BJ (cell line): ENCODE measurements at regions not wholly inside any gene's neighbourhood (a gene's known extent, or its start where the extent isn't known, plus 50 kb on each side); places are given as distances from the start of the nearest gene placed in this dataset.

Experiments
- CTCF ChIA-PET: fragments of 350-600 bp; formaldehyde crosslinking; extraction: SDS; loops from one replicate; lab custom pipeline; 2021; ENCODE audit warnings: antibody characterized with exemption, inconsistent platforms; lab: Yijun Ruan, JAX
- POLR2A ChIA-PET: fragments of 300-600 bp; sonication (Branson Sonifier 250); formaldehyde crosslinking; extraction: SDS; loops from one replicate; lab custom pipeline; 2021; ENCODE audit warnings: antibody characterized with exemption; lab: Charles Lee
- DNase-seq: peaks from one replicate; pipeline ENCODE4 v3.0.0-alpha.2; 2011; ENCODE audit warnings: low read depth
- H3K27me3 ChIP-seq: 2 replicates; pipeline ENCODE4 v1.6.0; 2011; ENCODE audit warnings: low read length; ENCODE audit not compliant: control insufficient read depth, insufficient read depth
- H3K36me3 ChIP-seq: 2 replicates; pipeline ENCODE4 v1.5.1; 2011; ENCODE audit warnings: low read length; ENCODE audit not compliant: control insufficient read depth, insufficient read depth
- H3K4me3 ChIP-seq: 2 replicates; pipeline ENCODE4 v1.5.1; 2011; ENCODE audit warnings: low read depth, mild to moderate bottlenecking, control low read depth, low read length
- TF ChIP-seq, protein P1 (sequence below): IDR thresholded peaks from 2 replicates; pipeline ENCODE4 v1.5.1; 2011; ENCODE audit warnings: low read depth, mild to moderate bottlenecking, control low read depth, inconsistent platforms, low read length, moderate library complexity; ENCODE audit not compliant: insufficient read depth

DNA sequence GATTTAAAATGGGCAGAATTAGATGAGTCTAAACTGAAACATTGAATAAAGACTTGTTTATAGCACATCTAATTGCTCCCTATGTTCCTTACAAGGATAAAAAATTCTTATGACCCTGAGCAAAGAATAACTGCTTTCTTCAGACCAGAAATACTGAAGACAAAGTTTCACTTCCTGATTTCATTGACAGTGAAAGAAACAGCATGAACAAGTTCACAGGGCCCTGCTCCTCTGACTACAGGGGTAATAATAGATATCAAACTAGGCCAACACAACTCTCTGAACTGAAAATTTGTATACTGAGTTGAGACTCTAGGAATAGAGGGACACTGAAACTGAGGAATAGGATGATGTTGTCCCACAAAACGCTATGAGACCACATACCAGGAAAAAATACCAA, 1383.3 kb upstream of the CDH2 start:
- Histone ChIP-seq H3K36me3 (no peaks in the 10 kb centered on the region), H3K27me3 (no peaks in the 10 kb centered on the region), H3K4me3 (no peak overlapping the region)
- CTCF ChIA-PET, result no interaction called here
- no peak for DNase-seq
- POLR2A ChIA-PET, result no interaction called here
- TF ChIP-seq, protein P1, sequence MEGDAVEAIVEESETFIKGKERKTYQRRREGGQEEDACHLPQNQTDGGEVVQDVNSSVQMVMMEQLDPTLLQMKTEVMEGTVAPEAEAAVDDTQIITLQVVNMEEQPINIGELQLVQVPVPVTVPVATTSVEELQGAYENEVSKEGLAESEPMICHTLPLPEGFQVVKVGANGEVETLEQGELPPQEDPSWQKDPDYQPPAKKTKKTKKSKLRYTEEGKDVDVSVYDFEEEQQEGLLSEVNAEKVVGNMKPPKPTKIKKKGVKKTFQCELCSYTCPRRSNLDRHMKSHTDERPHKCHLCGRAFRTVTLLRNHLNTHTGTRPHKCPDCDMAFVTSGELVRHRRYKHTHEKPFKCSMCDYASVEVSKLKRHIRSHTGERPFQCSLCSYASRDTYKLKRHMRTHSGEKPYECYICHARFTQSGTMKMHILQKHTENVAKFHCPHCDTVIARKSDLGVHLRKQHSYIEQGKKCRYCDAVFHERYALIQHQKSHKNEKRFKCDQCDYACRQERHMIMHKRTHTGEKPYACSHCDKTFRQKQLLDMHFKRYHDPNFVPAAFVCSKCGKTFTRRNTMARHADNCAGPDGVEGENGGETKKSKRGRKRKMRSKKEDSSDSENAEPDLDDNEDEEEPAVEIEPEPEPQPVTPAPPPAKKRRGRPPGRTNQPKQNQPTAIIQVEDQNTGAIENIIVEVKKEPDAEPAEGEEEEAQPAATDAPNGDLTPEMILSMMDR, result no peak

DNA sequence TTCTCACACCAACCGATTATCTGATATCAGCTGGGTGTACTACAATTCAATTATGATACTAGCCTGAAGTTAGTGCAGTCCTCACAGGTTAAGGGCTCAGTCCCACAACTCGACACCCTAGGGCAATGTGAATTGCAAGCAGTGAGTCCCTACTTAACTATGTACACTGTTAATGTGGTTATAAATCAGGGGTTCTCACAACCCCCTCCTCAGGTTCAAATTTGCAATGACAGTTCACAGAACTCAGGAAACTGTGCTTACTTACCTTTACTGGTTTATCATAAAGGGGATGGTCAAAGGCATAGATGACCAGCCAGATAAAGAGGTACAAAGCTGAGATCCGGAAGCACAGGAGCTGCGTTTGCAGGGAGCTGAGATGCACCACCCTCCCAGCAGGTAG, 1379.1 kb upstream of the CDH2 start:
- Histone ChIP-seq H3K27me3 (no peaks in the 10 kb centered on the region), H3K36me3 (no peaks in the 10 kb centered on the region), H3K4me3 (no peak overlapping the region)
- no peak for DNase-seq
- ChIA-PET POLR2A (no interaction called here), CTCF (interaction anchor here (1.4 kb wide), 1 partner anchor 13 kb away, joined by 4 read pairs; no protein-coding TSS in a partner anchor)
- TF ChIP-seq, protein P1, result no peak

DNA sequence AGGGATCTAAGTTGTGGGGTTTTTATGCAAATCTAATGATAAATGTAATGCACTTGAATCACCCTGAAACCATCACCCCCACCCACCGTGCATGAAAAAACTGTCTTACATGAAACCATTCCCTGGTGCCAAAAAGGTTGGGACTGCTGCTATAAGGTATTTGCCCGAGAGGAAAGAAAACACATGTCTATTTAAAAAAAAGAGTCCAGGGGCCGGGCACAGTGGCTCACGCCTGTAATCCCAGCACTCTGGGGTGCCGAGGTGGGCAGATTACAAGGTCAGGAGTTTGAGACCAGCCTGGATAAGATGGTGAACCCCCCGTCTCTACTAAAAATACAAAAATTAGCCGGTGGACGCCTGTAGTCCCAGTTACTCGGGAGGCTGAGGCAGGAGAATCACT, 1372.8 kb upstream of the CDH2 start:
- CTCF ChIA-PET, result no interaction called here
- TF ChIP-seq, protein P1, result no peak
- POLR2A ChIA-PET, result no interaction called here
- Histone ChIP-seq H3K36me3 (no peaks in the 10 kb centered on the region), H3K4me3 (no peak overlapping the region), H3K27me3 (no peaks in the 10 kb centered on the region)
- no peak for DNase-seq

DNA sequence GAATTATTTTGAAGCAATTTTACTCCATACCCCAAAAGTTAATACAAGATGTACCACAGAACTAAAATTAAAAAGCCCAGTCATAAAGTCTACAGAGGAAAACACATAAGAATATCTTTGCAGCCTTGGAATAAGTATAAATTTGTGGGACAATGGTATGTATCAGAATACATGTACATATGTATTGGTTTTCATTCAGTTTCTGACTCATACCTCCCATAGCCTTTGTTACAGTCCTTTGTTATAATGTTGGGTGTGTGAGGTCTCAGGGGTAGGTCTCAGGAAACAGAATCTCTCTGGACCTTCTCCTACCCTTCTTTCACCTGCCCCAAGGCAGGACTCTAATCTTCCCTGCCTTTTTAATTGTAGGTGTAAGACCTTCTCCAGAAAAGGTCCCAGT, 1370.7 kb upstream of the CDH2 start:
- ChIA-PET CTCF (no interaction called here), POLR2A (no interaction called here)
- no peak for DNase-seq
- no peaks in the 10 kb centered on the region for H3K36me3 ChIP-seq
- TF ChIP-seq, protein P1, result no peak
- no peaks in the 10 kb centered on the region for H3K27me3 ChIP-seq
- no peak overlapping the region for H3K4me3 ChIP-seq

DNA sequence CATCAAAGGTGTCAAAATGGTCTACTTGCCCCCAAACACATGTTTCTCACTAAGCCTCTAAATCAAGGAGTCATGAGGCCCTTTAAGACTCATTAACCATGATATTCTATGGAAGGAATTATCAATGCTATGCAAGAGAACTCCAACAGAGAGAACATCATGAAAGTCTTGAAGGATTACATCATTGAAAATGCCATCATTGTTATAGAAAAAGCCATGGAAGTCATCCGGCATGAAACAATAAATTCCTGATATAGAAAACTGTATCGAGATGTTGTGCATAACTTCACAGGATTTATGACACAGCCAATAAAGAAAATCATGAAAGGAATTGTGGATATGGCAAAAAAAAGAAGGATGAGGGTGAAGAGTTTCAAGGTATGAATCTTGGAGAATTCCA, 1363.6 kb upstream of the CDH2 start:
- H3K4me3 ChIP-seq, result no peak overlapping the region
- TF ChIP-seq, protein P1, result no peak
- POLR2A ChIA-PET, result no interaction called here
- no peaks in the 10 kb centered on the region for H3K36me3 ChIP-seq
- CTCF ChIA-PET, result no interaction called here
- no peaks in the 10 kb centered on the region for H3K27me3 ChIP-seq
- no peak for DNase-seq
